Endothelial cell of umbilical vein (primary cell): ENCODE measurements at regions not wholly inside any gene's neighbourhood (a gene's known extent, or its start where the extent isn't known, plus 50 kb on each side); places are given as distances from the start of the nearest gene placed in this dataset.

Experiments
- BruUV-seq: library from RNA; stranded (reverse); fragments of 400-500 nt; replicated peaks from 2 replicates; lab custom pipeline; 2021; lab: Mats Ljungman, UMichigan
- CTCF ChIA-PET: fragments of 300-600, 350-600 bp; sonication (Branson Sonifier 250); formaldehyde crosslinking; loops from one replicate; lab custom pipeline; 2021; ENCODE audit warnings: antibody characterized with exemption, inconsistent platforms; lab: Charles Lee
- POLR2A ChIA-PET: fragments of 300-600, 350-600 bp; sonication (Branson Sonifier 250); formaldehyde crosslinking; loops from one replicate; lab custom pipeline; 2021; ENCODE audit warnings: antibody characterized with exemption, inconsistent platforms; lab: Charles Lee
- DNase-seq: peaks from one replicate; pipeline ENCODE4 v3.0.0-alpha.2; 2011; ENCODE audit warnings: low read depth, low spot score
- FAIRE-seq: peaks from 2 replicates; lab custom pipeline; 2011; peaks lifted over from hg19 to GRCh38; lab: Jason Lieb, UNC
- H2AFZ ChIP-seq: 2 replicates; pipeline ENCODE4 v1.6.0; 2012; ENCODE audit warnings: low read depth, low read length, control low read depth, inconsistent platforms
- H3K27ac ChIP-seq: 2 replicates; pipeline ENCODE4 v1.5.1; 2011; ENCODE audit warnings: low read depth, mild to moderate bottlenecking, control low read depth, low read length, moderate library complexity; ENCODE audit not compliant: insufficient read depth
- H3K27me3 ChIP-seq, 2 experiments: 2 replicates each; pipeline versions ENCODE4 v1.6.0 to v1.6.1; 2011; ENCODE audit warnings: low read length in 2 of 2, mixed read lengths in 1 of 2; ENCODE audit not compliant: control insufficient read depth in 2 of 2, insufficient read depth in 2 of 2
- H3K36me3 ChIP-seq, 2 experiments: 2 replicates in 1 of 2; 3 replicates in 1 of 2; pipeline ENCODE4 v1.5.1; 2011; ENCODE audit warnings: low read length in 2 of 2, mild to moderate bottlenecking in 1 of 2, moderate library complexity in 1 of 2; ENCODE audit not compliant: control insufficient read depth in 2 of 2, insufficient read depth in 2 of 2; ENCODE audit errors: extremely low read depth in 1 of 2
- H3K4me1 ChIP-seq: 3 replicates; pipeline ENCODE4 v1.5.1; 2011; ENCODE audit warnings: mild to moderate bottlenecking, low read length; ENCODE audit not compliant: control insufficient read depth, insufficient read depth; ENCODE audit errors: extremely low read depth
- H3K4me2 ChIP-seq: 2 replicates; pipeline ENCODE4 v1.6.1; 2011; ENCODE audit warnings: low read length, control low read depth, mixed read lengths; ENCODE audit not compliant: insufficient read depth
- H3K4me3 ChIP-seq, 3 experiments: fragments of 200-600 bp in 1 of 3; sonication (generic), shearing (Covaris generic) in 1 of 3; replicated peaks in 1 of 3; 2 replicates each; pipeline ENCODE4 v1.5.1; 2011 to 2016; ENCODE audit warnings: control low read depth in 3 of 3, low read length in 3 of 3, mild to moderate bottlenecking in 2 of 3, inconsistent platforms in 1 of 3, low read depth in 1 of 3, moderate library complexity in 1 of 3; ENCODE audit not compliant: insufficient read depth in 1 of 3
- H3K79me2 ChIP-seq: 2 replicates; pipeline ENCODE4 v1.6.0; 2012; ENCODE audit warnings: low read length, inconsistent platforms; ENCODE audit not compliant: control insufficient read depth, insufficient read depth
- H3K9ac ChIP-seq: replicated peaks from 2 replicates; pipeline ENCODE3; 2011; ENCODE audit warnings: low read length, control low read depth; ENCODE audit not compliant: insufficient read depth; ENCODE audit errors: extremely low read depth
- H3K9me1 ChIP-seq: replicated peaks from 3 replicates; pipeline ENCODE4 v1.6.0; 2011; ENCODE audit warnings: mild to moderate bottlenecking, low read length; ENCODE audit not compliant: control insufficient read depth, insufficient read depth; ENCODE audit errors: extremely low read depth
- H3K9me3 ChIP-seq: replicated peaks from 2 replicates; pipeline ENCODE4 v1.5.1; 2012; ENCODE audit warnings: low read length, inconsistent platforms; ENCODE audit not compliant: control insufficient read depth, insufficient read depth
- H4K20me1 ChIP-seq: replicated peaks from 2 replicates; pipeline ENCODE3; 2011; ENCODE audit warnings: mild to moderate bottlenecking, low read length; ENCODE audit not compliant: control insufficient read depth, insufficient read depth; ENCODE audit errors: extremely low read depth
- EZH2 ChIP-seq: IDR thresholded peaks from 2 replicates; pipeline ENCODE4 v1.6.1; 2012; ENCODE audit warnings: borderline replicate concordance, low read depth, mild to moderate bottlenecking, moderate library complexity, low read length, inconsistent platforms; ENCODE audit not compliant: severe bottlenecking
- FOS ChIP-seq: IDR thresholded peaks from 2 replicates; pipeline ENCODE4 v1.6.1; 2011; ENCODE audit warnings: mild to moderate bottlenecking, low read length, moderate library complexity, borderline replicate concordance; ENCODE audit not compliant: insufficient read depth
- GATA2 ChIP-seq: IDR thresholded peaks from 2 replicates; pipeline ENCODE4 v1.7.0; 2011; ENCODE audit warnings: low read depth, mild to moderate bottlenecking, moderate library complexity, mixed read lengths, low read length; ENCODE audit not compliant: insufficient read length, insufficient read depth
- JUN ChIP-seq: IDR thresholded peaks from 2 replicates; pipeline ENCODE4 v1.6.1; 2011; ENCODE audit warnings: borderline replicate concordance, low read depth; ENCODE audit not compliant: insufficient read length, insufficient read depth
- MYC ChIP-seq: IDR thresholded peaks from one replicate; pipeline ENCODE4 v1.6.1; 2011; ENCODE audit warnings: mild to moderate bottlenecking, low read depth, low read length
- POLR2A ChIP-seq: IDR thresholded peaks from 2 replicates; pipeline ENCODE4 v1.6.1; 2012; ENCODE audit warnings: low read depth, mild to moderate bottlenecking, control low read depth, low read length
- dilution Hi-C: fragments of 300-500 bp; cut with MboI; formaldehyde crosslinking; loops from one replicate; pipeline ENCODE4 v1.15.0; 2019; ENCODE audit warnings: low sequenced_read_pairs; ENCODE audit not compliant: extremely low pct_ligation_motif_present
- intact Hi-C: fragments of 100-400 bp; cut with micrococcal nuclease; formaldehyde crosslinking; loops from one replicate; pipeline ENCODE4 v1.10.0; 2022
- TF ChIP-seq, protein P1 (sequence below): IDR thresholded peaks from 2 replicates; pipeline ENCODE4 v1.6.1; 2011; ENCODE audit not compliant: insufficient read depth, insufficient read length

DNA sequence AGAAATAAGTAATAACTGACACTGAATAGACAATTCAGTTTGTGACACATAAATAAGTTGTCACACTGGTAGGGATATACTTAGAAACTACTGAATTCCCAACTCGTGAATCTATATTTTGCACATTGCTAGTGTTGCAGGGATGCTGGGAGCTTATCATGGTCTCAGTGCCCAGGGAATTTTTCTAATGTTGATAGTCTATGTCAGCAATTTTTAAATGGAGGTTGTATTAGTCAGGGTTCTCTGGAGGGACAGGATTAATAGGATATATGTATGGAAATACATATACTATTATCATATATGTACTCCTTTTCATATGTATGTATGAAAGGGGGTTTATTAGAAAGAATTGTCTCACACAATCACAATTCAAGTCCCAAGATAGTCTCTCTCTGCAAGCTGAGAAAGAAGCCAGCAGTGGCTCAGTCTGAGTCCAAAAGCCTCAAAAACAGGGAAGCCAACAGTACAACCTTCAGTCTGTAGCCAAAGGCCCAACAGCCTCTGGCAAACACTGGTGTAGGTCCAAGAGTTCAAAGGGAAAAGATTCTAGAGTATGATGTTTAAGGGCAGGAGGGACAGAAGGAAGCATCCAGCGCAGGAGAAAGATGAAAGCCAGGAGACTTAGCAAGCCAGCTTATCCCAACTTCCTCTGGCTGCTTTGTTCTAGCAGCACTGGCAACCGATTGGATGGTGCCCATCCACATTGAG lies 980.9 kb upstream of the GJE1 start:
- Histone ChIP-seq H3K9me3 (no peaks in the 10 kb centered on the region), H3K79me2 (no peaks in the 10 kb centered on the region), H2AFZ (peak overlapping the region; percentile 16), H3K4me2 (no peak overlapping the region), H3K36me3 (no peaks in the 10 kb centered on the region), H3K27me3 (no peaks in the 10 kb centered on the region), H4K20me1 (no peaks in the 10 kb centered on the region), H3K4me3 (no peak overlapping the region), H3K27ac (no peak overlapping the region), H3K9me1 (no peaks in the 10 kb centered on the region), H3K4me1 (no peaks in the 10 kb centered on the region), H3K9ac (no peak overlapping the region)
- POLR2A ChIA-PET: no interaction called here
- BruUV-seq: no TSS peak
- DNase-seq: no peak
- intact Hi-C loops (no loop called here), dilution Hi-C loops (no loop called here)
- CTCF ChIA-PET: no interaction called here
- TF ChIP-seq GATA2: no peak
- TF ChIP-seq, protein P1, sequence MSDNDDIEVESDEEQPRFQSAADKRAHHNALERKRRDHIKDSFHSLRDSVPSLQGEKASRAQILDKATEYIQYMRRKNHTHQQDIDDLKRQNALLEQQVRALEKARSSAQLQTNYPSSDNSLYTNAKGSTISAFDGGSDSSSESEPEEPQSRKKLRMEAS: no peak
- no peak for TF ChIP-seq MYC
- no peak for FAIRE-seq

DNA sequence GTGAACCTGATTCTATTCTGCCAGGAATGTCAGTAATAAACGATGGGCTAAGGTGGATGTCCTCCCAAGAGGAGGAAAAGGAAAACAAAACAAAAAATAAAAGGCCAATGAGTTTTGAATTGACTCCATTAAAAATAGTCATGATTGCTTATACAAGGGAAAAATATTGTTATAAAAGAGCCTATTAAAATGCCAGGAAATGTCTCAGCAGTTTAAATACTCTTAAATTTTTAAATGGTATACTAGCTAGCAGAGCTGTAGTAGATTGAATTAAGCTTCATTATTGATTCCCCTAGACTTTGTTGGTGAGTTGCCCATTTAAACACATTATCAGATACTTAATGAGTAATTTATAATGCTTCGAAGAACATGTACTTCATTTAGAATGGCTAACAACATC lies 990.9 kb upstream of the GJE1 start:
- no peaks in the 10 kb centered on the region for H3K79me2 ChIP-seq
- no peak overlapping the region for H3K4me2 ChIP-seq
- no peaks in the 10 kb centered on the region for H3K36me3 ChIP-seq
- ChIA-PET POLR2A (no interaction called here), CTCF (no interaction called here)
- no peak for FAIRE-seq
- DNase-seq: peak; percentile 5
- no peaks in the 10 kb centered on the region for H3K4me1 ChIP-seq
- H3K27me3 ChIP-seq: no peaks in the 10 kb centered on the region
- intact Hi-C loops (no loop called here), dilution Hi-C loops (no loop called here)
- TF ChIP-seq EZH2: no peak
- no peak for TF ChIP-seq FOS
- TF ChIP-seq GATA2: no peak
- TF ChIP-seq, protein P1: no peak
- TF ChIP-seq JUN: no peak
- TF ChIP-seq MYC: no peak
- TF ChIP-seq POLR2A: no peak
- no peak overlapping the region for H3K4me3 ChIP-seq
- H4K20me1 ChIP-seq: no peaks in the 10 kb centered on the region
- no peaks in the 10 kb centered on the region for H3K9me3 ChIP-seq
- no peak overlapping the region for H3K27ac ChIP-seq
- BruUV-seq: no TSS peak
- H3K9ac ChIP-seq: no peak overlapping the region
- no peak overlapping the region for H2AFZ ChIP-seq
- H3K9me1 ChIP-seq: no peaks in the 10 kb centered on the region
